Smooth muscle cell (in vitro differentiated cells): ENCODE measurements at regions not wholly inside any gene's neighbourhood (a gene's known extent, or its start where the extent isn't known, plus 50 kb on each side); places are given as distances from the start of the nearest gene placed in this dataset.

Experiments used
- DNase-seq: peaks from one replicate; lab custom pipeline; 2025; ENCODE audit not compliant: unreplicated experiment; lab: John Stamatoyannopoulos, UW
- H2AFZ ChIP-seq: fragments of 200-600 bp; sonication (generic); 2 replicates; pipeline ENCODE4 v1.6.0; 2016; ENCODE audit warnings: antibody characterized with exemption, low read depth, mild to moderate bottlenecking
- H3F3A ChIP-seq: fragments of 200-600 bp; sonication (generic); 2 replicates; pipeline ENCODE4 v1.6.0; 2017; ENCODE audit warnings: antibody characterized with exemption, low read depth
- H3K27ac ChIP-seq: fragments of 200-600 bp; sonication (generic); 2 replicates; pipeline ENCODE4 v1.5.1; 2016; ENCODE audit warnings: low read depth, mild to moderate bottlenecking
- H3K27me3 ChIP-seq: fragments of 200-600 bp; sonication (generic); 2 replicates; pipeline ENCODE4 v1.6.1; 2016; ENCODE audit warnings: low read depth, mild to moderate bottlenecking
- H3K36me3 ChIP-seq: fragments of 200-600 bp; sonication (generic); 2 replicates; pipeline ENCODE4 v1.5.1; 2016; ENCODE audit warnings: low read depth
- H3K4me1 ChIP-seq: fragments of 200-600 bp; sonication (generic); 2 replicates; pipeline ENCODE4 v1.5.1; 2016; ENCODE audit warnings: low read depth
- H3K4me2 ChIP-seq: fragments of 200-600 bp; sonication (generic); 2 replicates; pipeline ENCODE4 v1.6.0; 2016; ENCODE audit warnings: mild to moderate bottlenecking
- H3K4me3 ChIP-seq: fragments of 200-600 bp; sonication (generic); 2 replicates; pipeline ENCODE4 v1.5.1; 2016; ENCODE audit warnings: mild to moderate bottlenecking
- H3K79me2 ChIP-seq: fragments of 200-600 bp; sonication (generic); 2 replicates; pipeline ENCODE4 v1.6.0; 2016; ENCODE audit warnings: low read depth, mild to moderate bottlenecking
- H3K9ac ChIP-seq: fragments of 200-600 bp; sonication (generic); 2 replicates; pipeline ENCODE4 v1.6.0; 2016; ENCODE audit warnings: low read depth
- H3K9me3 ChIP-seq: fragments of 200-600 bp; sonication (generic); replicated peaks from 2 replicates; pipeline ENCODE4 v1.5.1; 2016; ENCODE audit warnings: low read depth
- H4K20me1 ChIP-seq: fragments of 200-600 bp; sonication (generic); 2 replicates; pipeline ENCODE4 v1.6.0; 2016; ENCODE audit warnings: low read depth
- CTCF ChIP-seq: fragments of 200-600 bp; sonication (generic); IDR thresholded peaks from 2 replicates; pipeline ENCODE4 v1.5.1; 2017; ENCODE audit warnings: borderline replicate concordance, mild to moderate bottlenecking, antibody characterized with exemption; ENCODE audit not compliant: insufficient read depth, poor library complexity, severe bottlenecking
- WGBS: methylation state at CpG from one replicate; pipeline ENCODE4 v1.1.7; 2016; ENCODE audit warnings: low lambda C conversion rate; 5-methylcytosine and 5-hydroxymethylcytosine counted together

- no peak for TF ChIP-seq CTCF
- H2AFZ ChIP-seq = no peak overlapping the region
- no peaks in the 10 kb centered on the region for H3K4me1 ChIP-seq
- H3F3A ChIP-seq = no peaks in the 10 kb centered on the region
- H3K9me3 ChIP-seq = no peaks in the 10 kb centered on the region
- no peaks in the 10 kb centered on the region for H4K20me1 ChIP-seq
- H3K4me3 ChIP-seq = no peak overlapping the region
- H3K9ac ChIP-seq = no peak overlapping the region
- H3K79me2 ChIP-seq = no peaks in the 10 kb centered on the region
- DNase-seq = no peak
- no peak overlapping the region for H3K27ac ChIP-seq
- no peak overlapping the region for H3K4me2 ChIP-seq
- no peaks in the 10 kb centered on the region for H3K36me3 ChIP-seq
- WGBS = 90% methylated on average over 3 of the region's 3 CpGs
- H3K27me3 ChIP-seq = peaks cover 33% of the 10 kb centered on the region
Measured at GRCh38 chr11:79990141-79990540, 549.3 kb upstream of the TENM4 start.

GRCh38 chr11:79982185-79982584, 541.4 kb upstream of the TENM4 start:
- no peaks in the 10 kb centered on the region for H3F3A ChIP-seq

GRCh38 chr11:79980916-79981315, 540.1 kb upstream of the TENM4 start:
- no peak overlapping the region for H3K4me3 ChIP-seq
- no peaks in the 10 kb centered on the region for H3F3A ChIP-seq
- no peak overlapping the region for H3K4me2 ChIP-seq
- H2AFZ ChIP-seq = no peak overlapping the region
- H3K9me3 ChIP-seq = no peaks in the 10 kb centered on the region
- H3K27me3 ChIP-seq = peaks cover 15% of the 10 kb centered on the region
- no peak overlapping the region for H3K27ac ChIP-seq
- H3K36me3 ChIP-seq = no peaks in the 10 kb centered on the region
- no peaks in the 10 kb centered on the region for H3K4me1 ChIP-seq
- no peaks in the 10 kb centered on the region for H3K79me2 ChIP-seq
- no peaks in the 10 kb centered on the region for H4K20me1 ChIP-seq
- DNase-seq = no peak
- no peak for TF ChIP-seq CTCF
- no peak overlapping the region for H3K9ac ChIP-seq

More at GRCh38 chr11:79982185-79982584, 541.4 kb upstream of the TENM4 start:
- no peak for TF ChIP-seq CTCF
- no peak overlapping the region for H3K4me2 ChIP-seq
- H3K27me3 ChIP-seq = peaks cover 15% of the 10 kb centered on the region
- H3K27ac ChIP-seq = no peak overlapping the region
- no peaks in the 10 kb centered on the region for H3K79me2 ChIP-seq
- H3K4me3 ChIP-seq = no peak overlapping the region
- WGBS = 80% methylated on average over 4 of the region's 4 CpGs
- no peaks in the 10 kb centered on the region for H3K36me3 ChIP-seq
- H3K9me3 ChIP-seq = no peaks in the 10 kb centered on the region
- H3K4me1 ChIP-seq = no peaks in the 10 kb centered on the region
- H3K9ac ChIP-seq = no peak overlapping the region
- no peak for DNase-seq
- no peak overlapping the region for H2AFZ ChIP-seq
- H4K20me1 ChIP-seq = no peaks in the 10 kb centered on the region

GRCh38 chr11:79973721-79974617, 533.1 kb upstream of the TENM4 start:
- H4K20me1 ChIP-seq = no peaks in the 10 kb centered on the region
- H2AFZ ChIP-seq = peak overlapping the region; percentile 59
- no peak overlapping the region for H3K27ac ChIP-seq
- WGBS = 76% methylated on average over 7 of the region's 7 CpGs
- TF ChIP-seq CTCF = no peak
- H3K27me3 ChIP-seq = peaks cover 12% of the 10 kb centered on the region
- no peaks in the 10 kb centered on the region for H3K4me1 ChIP-seq
- DNase-seq = no peak
- H3K4me2 ChIP-seq = peak overlapping the region; percentile 55
- H3F3A ChIP-seq = no peaks in the 10 kb centered on the region
- no peaks in the 10 kb centered on the region for H3K9me3 ChIP-seq
- H3K9ac ChIP-seq = no peak overlapping the region
- peak overlapping the region; percentile 34 for H3K4me3 ChIP-seq
- no peaks in the 10 kb centered on the region for H3K79me2 ChIP-seq
- no peaks in the 10 kb centered on the region for H3K36me3 ChIP-seq
